ENCODE measurements at regions not wholly inside any gene's neighbourhood (a gene's known extent, or its start where the extent isn't known, plus 50 kb on each side); places are given as distances from the start of the nearest gene placed in this dataset.

DNA sequence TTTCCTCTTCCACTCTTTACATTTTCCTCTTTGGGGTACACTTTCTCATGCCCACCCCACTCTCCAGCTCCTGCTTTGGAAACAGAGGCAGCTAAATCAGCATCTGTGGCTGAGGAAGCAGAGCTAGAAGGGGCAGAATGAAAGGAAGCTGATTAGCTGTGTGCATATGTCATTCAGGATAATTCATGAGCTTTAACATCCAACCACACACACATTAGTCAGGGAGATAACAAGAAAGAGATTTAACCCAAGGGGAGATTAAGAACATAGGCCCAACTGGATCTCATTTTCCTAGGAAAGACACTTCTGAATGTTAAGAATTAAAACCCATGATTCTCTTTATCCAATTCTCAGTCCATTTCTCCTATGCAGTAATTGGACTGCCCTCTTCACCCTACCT lies 405.5 kb downstream of the TBC1D4 start:
- no peak for DNase-seq (ENCODE audit: low spot score)
- TF ChIP-seq, protein P1, sequence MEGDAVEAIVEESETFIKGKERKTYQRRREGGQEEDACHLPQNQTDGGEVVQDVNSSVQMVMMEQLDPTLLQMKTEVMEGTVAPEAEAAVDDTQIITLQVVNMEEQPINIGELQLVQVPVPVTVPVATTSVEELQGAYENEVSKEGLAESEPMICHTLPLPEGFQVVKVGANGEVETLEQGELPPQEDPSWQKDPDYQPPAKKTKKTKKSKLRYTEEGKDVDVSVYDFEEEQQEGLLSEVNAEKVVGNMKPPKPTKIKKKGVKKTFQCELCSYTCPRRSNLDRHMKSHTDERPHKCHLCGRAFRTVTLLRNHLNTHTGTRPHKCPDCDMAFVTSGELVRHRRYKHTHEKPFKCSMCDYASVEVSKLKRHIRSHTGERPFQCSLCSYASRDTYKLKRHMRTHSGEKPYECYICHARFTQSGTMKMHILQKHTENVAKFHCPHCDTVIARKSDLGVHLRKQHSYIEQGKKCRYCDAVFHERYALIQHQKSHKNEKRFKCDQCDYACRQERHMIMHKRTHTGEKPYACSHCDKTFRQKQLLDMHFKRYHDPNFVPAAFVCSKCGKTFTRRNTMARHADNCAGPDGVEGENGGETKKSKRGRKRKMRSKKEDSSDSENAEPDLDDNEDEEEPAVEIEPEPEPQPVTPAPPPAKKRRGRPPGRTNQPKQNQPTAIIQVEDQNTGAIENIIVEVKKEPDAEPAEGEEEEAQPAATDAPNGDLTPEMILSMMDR (IDR thresholded peaks at IDR 0.05) = no peak
- H3K4me1 ChIP-seq = no peaks in the 10 kb centered on the region

DNA sequence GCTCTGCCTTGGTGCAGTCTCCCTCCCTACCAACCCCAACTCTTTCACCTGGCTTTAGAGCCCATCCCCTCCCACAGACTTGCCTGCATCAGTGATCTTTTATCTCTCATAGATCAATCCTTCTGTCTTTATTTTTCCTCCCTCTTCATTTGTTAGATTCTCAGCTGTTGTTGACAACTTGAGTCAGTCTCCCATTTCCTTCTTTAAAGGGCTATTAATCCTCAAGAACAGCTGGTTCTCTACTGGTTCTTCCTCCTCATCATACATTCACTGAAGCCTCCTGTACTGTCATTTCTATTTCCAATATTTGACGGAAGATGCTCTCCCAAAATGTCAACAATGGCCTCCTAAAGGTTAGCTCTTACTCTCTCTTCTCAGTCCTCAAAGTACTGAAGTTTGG lies 408.2 kb downstream of the TBC1D4 start:
- DNase-seq (ENCODE audit: low spot score) = no peak
- no peaks in the 10 kb centered on the region for H3K9me3 ChIP-seq

More for the DNA sequence above, 405.5 kb downstream of the TBC1D4 start:
- Histone ChIP-seq H3K27ac (no peak overlapping the region), H3K27me3 (no peaks in the 10 kb centered on the region), H3K4me3 (no peak overlapping the region), H3K9me3 (no peaks in the 10 kb centered on the region), H3K36me3 (no peaks in the 10 kb centered on the region)

DNA sequence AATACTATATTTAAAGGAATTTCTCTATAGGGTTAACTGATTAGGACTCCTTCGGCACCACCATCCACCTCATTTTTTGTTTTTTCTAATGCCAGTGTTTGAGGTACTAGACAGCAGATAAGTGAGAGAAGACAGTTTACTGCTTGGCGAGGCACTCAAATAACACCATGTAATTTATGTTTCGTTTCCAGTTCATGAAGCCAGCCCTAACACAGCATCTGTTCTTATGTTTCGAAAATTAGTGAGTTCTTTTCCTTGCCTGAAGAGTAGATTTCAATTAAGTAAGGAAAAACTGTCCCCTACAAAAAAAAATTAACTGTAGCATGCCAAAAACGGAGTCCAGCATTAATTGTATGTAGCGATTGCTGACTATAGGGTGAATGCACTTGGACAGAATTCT lies 409.1 kb downstream of the TBC1D4 start:
- TF ChIP-seq, protein P1 (IDR thresholded peaks at IDR 0.05) = no peak

More for the DNA sequence above, 408.2 kb downstream of the TBC1D4 start:
- Histone ChIP-seq H3K27ac (no peak overlapping the region), H3K27me3 (no peaks in the 10 kb centered on the region), H3K4me1 (no peaks in the 10 kb centered on the region), H3K4me3 (no peak overlapping the region), H3K36me3 (no peaks in the 10 kb centered on the region)
- TF ChIP-seq, protein P1 (IDR thresholded peaks at IDR 0.05) = no peak

DNA sequence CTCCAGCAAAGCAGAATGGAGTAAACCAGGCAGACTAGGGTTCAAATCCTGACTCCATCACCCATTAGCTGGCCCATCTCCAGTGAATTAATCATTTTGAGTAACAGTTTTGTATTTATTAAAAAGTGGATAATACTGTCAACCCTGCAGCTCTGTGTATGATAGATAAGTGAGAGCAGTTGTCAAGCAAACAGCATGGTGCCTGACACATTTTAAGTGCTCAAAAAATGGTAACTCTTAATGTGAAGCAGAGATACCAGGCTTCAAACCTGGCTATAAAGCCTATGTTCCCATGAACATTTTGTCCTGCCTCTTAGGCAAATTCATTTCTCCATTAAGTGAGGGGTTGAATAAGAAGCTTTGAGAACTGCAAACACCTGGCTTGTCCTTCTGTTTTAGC lies 409.6 kb downstream of the TBC1D4 start:
- H3K4me1 ChIP-seq = no peaks in the 10 kb centered on the region
- no peaks in the 10 kb centered on the region for H3K9me3 ChIP-seq
- no peak for DNase-seq (ENCODE audit: low spot score)
- H3K36me3 ChIP-seq = no peaks in the 10 kb centered on the region
- no peak overlapping the region for H3K4me3 ChIP-seq
- TF ChIP-seq, protein P1 (IDR thresholded peaks at IDR 0.05) = no peak
- no peak overlapping the region for H3K27ac ChIP-seq
- no peaks in the 10 kb centered on the region for H3K27me3 ChIP-seq

More for the DNA sequence above, 409.1 kb downstream of the TBC1D4 start:
- DNase-seq (ENCODE audit: low spot score) = no peak
- Histone ChIP-seq H3K36me3 (no peaks in the 10 kb centered on the region), H3K4me1 (no peaks in the 10 kb centered on the region), H3K27me3 (no peaks in the 10 kb centered on the region), H3K4me3 (no peak overlapping the region), H3K9me3 (no peaks in the 10 kb centered on the region), H3K27ac (no peak overlapping the region)

DNA sequence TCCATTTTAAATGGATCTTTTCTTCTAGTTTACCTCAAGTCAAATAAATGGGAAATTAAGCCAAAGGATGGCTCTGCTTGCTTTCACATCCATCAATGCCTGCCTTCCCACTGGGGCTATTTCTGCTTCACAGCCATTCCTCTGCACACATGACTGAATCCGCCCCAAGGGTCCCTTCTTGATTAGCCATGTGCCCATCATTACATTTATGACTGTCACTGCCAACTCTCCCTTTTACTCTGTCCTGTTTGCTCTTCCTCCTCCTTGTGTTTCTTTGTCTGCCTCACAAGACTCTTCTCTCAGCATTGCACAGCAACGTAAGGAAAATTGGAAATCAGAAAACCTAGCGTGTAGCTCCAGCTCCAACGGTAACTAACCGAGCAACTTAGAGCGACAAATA lies 410.2 kb downstream of the TBC1D4 start:
- H3K4me3 ChIP-seq = no peak overlapping the region
- TF ChIP-seq, protein P1 (IDR thresholded peaks at IDR 0.05) = no peak

DNA sequence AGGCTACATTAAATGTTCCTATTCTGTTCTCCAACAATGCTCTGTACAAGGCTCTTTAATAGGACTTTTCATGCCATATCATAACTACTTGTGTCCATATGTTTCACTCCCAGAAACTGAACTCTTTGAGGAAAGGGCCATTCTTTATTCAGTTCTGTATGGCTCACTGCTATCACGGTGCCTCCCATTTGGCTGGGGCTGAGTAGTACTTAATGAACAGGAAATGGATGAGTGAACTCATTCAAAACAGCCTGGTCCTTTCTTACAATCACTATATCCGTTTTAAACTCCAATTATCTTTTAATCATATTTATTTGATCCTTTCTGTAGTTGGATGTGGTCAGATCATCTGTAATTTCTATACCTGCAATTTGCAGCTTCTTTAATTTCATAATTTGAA lies 410.6 kb downstream of the TBC1D4 start:
- Histone ChIP-seq H3K4me1 (no peaks in the 10 kb centered on the region), H3K4me3 (no peak overlapping the region), H3K36me3 (no peaks in the 10 kb centered on the region), H3K9me3 (no peaks in the 10 kb centered on the region), H3K27ac (no peak overlapping the region), H3K27me3 (no peaks in the 10 kb centered on the region)
- TF ChIP-seq, protein P1 (IDR thresholded peaks at IDR 0.05) = no peak
- no peak for DNase-seq (ENCODE audit: low spot score)

More for the DNA sequence above, 410.2 kb downstream of the TBC1D4 start:
- H3K27me3 ChIP-seq = no peaks in the 10 kb centered on the region
- no peak for DNase-seq (ENCODE audit: low spot score)
- no peaks in the 10 kb centered on the region for H3K9me3 ChIP-seq
- no peaks in the 10 kb centered on the region for H3K36me3 ChIP-seq
- no peak overlapping the region for H3K27ac ChIP-seq
- H3K4me1 ChIP-seq = no peaks in the 10 kb centered on the region
